ENCODE measurements at regions not wholly inside any gene's neighbourhood (a gene's known extent, or its start where the extent isn't known, plus 50 kb on each side); places are given as distances from the start of the nearest gene placed in this dataset.

DNA sequence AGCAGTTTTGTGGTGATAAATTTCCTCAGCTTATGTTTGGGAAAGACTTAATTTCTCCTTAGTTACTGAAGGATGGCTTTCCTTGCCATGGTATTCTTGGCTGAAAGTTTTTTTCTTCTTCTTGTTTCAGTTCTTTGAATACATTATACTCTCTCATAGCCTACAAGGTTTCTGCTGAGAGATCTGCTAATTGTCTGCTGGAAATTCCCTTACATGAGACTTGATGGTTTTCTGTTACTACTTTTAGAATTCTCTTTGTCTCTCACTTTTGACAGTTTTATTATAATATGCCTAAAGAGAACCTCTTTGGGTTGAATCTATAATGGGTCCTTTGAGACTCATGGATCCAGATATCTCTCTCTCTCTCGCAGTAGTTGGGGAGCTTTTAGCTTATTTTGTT, 693.6 kb downstream of the PRELID2 start:
- ChIA-PET POLR2A (no interaction called here), CTCF (no interaction called here)

DNA sequence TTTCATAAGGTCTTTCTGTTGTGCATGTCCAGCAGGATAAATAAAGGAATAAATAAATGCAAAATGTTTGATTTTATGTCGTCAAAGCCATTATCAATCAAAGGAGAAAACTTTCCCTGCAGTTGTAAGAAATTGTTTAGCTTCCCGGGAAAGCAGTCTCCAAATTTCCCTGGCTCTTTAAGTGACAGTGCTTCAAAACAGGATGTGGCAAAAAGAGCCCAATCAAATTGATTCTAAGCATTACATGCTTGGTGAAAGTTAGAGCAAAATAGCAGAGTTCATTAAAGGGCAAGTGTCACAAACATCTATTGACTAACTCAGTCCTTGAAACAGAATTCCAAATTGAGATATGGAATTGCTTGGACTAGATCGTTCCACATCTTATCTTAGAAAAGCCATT, 704.1 kb downstream of the PRELID2 start:
- CTCF ChIA-PET, result no interaction called here
- POLR2A ChIA-PET, result no interaction called here

DNA sequence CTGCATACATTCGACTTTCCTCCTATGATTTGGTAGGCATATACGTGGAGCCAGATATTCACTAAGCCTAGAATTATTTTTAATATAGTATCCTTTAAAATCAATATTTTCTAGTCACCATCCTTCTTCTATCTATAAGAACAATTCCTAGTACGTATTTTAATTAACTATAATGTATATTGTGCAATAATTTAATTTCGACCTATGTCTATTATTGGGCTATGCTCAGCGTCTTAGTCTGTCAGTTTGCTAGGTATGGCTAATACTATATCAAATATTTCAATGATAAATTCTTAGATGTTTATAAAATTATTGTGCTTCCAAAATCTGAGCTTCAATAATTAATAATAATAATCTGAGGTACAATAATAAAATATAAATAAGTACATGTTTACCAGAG, 705.3 kb downstream of the PRELID2 start:
- CTCF ChIA-PET, result no interaction called here
- POLR2A ChIA-PET, result no interaction called here

DNA sequence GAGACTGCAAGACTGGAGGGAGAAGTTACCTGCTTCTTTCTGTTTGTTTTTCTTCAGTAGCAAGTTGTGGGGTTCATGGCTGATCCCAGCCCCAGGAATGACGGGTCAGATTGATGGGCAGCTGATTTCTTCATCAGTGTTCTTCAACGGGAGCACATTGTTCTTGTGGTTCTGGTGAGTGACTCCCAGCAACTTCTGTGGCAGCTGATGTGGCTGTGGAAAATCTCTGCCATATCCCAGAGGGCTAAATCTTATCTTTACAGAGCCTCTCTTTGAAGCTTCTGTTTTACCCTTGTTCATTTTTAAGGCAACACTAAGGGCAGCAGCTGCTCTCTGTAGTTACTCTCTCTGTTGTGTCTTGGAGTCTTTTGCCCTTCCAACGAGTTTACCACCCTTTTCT, 710.3 kb downstream of the PRELID2 start:
- ChIA-PET POLR2A (no interaction called here), CTCF (no interaction called here)

DNA sequence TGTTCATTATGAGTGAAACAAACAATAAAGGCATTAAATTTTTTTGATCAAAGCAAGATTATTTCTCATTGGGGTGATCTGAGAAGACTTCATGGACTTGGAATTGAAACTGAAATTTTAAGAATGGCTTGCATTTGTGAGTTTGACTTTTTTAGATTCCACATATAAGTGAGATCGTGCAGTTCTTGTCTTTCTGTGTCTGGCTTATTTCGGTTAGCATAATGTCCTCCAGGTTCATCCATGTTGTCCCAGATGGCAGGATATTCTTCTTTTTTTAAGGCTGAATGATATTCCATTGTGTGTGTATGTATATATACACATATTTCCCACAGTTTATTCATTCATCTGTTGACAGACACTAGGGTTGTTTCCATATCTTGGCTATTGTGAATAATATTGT, 716.5 kb downstream of the PRELID2 start:
- ChIA-PET CTCF (no interaction called here), POLR2A (no interaction called here)

DNA sequence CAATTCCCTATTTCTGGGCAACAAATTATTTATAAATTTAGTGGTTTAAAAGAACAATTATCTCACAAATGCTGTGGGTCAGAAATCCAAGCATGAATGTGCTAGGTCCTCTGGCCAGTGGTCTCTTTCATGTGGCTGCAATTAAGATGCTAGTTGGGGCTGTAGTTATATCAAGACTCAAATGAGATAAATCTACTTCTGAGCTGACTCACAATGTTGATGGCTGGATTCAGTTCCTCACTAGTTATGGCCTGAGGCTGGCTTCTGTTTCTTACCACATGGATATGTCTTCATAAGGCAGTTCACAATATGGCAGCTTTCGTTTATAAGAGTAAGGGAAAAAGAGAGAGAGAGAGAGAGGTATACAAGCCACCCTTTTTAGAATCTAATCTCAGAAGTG, 717.0 kb downstream of the PRELID2 start:
- POLR2A ChIA-PET, result no interaction called here
- CTCF ChIA-PET, result no interaction called here

DNA sequence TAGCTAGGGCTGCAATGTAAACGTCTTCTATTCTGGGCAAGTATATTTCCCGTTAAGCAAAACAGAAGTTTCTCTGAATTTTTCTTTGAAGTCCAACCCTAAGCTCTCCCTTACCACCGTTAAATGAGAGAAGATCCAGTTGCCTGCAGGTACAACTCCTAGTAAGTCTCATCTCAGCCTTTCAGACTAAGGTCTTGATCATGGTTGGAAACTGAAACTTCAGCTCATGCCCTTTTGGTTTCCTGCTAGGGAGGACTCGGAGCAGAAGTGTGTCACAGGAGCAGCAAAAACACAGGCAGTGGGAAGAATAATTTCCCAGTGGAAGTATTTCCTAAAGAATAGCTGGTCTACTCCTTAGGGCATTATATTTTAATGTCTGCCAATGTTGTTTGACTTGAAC, 717.9 kb downstream of the PRELID2 start:
- ChIA-PET CTCF (no interaction called here), POLR2A (no interaction called here)

DNA sequence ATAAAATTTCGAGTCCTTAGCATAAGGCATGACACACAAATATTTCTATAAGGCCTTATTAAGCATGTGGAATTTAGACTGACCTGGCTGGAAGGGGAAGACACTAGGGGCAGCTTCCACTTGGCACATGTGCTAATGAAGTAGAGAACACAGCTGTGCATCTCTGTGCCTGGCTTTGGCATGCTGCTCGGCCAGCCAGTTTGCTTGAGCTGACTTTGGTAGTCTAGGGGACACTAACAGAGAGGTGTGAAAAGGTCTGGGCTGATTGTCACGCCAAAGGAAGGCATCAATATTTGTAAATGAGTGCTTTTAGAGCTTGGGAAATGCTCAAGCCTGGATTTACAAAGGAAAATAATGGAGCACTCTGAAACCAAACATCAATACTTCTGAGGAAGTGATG, 723.7 kb downstream of the PRELID2 start:
- CTCF ChIA-PET, result no interaction called here

DNA sequence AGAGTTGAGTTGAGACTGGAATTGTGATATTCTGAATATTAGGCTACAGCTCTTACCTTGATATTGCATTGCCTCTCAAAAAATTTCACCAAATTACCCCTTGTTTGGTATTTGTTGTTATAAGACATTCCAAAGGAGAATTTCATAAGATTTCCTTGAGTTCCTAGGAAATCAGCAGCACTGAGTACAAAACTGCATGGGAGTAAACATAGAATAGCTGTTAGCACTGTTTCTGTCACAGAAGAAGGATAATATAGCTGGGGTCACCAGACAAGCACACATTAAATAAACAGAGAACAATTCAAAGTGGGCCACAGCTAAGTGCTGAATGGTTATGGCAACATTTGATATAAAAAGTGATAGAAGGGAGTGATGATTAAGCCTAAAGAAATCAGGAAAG, 724.3 kb downstream of the PRELID2 start:
- CTCF ChIA-PET, result no interaction called here
- POLR2A ChIA-PET, result no interaction called here

More for the DNA sequence above, 723.7 kb downstream of the PRELID2 start:
- POLR2A ChIA-PET, result no interaction called here

DNA sequence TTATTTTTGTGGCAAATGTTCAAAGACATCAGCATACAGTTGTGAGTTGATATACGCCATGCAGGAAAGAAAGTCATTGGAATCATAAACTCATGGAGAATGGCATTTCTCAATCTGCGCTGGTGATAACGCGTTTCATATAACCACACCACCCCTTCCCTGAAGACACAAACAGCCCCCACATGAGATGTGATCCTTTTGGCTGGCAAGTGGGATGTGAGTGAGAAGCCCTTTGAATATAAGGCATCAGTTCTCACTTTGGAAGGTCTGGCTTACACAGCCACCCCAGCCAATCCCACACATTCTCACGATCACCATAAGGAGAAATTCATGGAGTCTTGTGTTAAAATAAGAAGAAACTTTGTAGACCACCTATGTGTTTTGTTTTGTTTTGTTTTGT, 725.0 kb downstream of the PRELID2 start:
- CTCF ChIA-PET, result no interaction called here
- POLR2A ChIA-PET, result no interaction called here

DNA sequence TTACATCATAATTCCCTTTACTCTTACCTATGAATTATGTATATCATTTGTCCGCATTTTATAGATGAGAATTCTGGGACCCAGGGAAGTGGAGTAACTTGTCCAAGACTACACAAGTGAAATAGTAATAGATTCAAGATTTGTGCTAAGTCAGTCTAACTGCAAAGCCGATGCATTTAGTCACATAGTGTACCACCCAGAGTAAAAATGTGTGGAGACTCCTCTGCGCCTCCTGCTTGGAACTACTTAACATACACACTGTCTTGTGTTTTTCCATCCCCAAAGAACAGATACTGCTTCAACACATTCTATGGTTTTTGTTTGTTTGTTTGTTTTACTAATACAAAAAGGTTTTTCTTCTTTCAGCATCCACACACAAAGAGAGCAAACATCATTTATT, 729.8 kb downstream of the PRELID2 start:
- ChIA-PET POLR2A (no interaction called here), CTCF (no interaction called here)

DNA sequence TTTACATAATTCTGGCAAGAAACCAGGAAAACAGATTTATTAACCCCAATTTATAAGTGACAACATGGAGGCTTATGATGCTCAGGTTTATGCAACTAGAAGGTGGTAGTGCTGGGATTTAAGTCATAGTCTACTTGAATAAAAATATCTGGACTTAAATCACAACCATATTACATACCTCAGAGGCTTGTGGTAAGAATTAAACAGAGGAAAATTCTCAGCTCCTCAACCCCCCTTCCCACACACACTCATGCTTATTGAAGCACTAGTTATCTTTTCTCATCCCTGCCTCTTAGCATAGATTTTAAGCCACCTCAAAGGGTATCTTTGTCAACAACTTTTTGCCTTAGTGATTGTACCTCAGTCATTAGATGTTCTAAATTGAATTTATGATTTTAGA, 731.0 kb downstream of the PRELID2 start:
- CTCF ChIA-PET, result no interaction called here
- POLR2A ChIA-PET, result no interaction called here

DNA sequence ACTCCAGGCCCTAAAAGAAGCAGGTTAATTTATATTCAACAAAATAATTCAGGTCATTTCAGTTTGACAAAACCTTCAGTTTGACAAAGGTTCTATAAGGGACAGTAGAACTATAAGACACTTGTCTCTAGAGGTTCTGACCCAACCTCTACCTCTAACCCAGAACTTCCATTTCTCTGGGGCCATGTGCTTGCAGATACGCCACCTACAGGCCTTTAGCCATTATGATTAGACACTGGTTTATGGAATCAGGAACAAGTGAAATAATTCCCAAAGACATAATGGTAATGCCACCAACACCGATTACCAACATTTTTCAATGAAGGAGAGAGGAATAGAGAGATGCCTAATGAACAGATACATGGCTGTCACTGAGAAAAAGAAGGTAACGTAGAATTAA, 733.9 kb downstream of the PRELID2 start:
- POLR2A ChIA-PET, result no interaction called here
- CTCF ChIA-PET, result no interaction called here

DNA sequence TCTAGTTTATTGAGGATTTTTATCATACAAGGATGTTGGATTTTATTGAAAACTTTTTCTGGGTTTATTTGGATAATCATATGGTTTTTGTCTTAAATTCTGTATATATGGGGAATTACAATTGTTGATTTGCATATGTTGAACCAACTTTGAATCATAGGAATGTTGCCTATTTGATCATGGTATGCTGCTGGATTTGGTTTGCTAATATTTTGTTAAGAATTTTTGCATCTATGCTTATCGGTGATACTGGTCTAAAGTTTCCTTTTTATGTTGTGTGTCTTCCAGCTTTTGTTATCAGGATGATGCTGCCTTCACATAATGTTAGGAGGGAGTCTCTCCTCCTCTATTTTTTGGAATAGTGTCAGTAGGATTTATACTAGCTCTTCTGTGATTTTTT, 745.0 kb downstream of the PRELID2 start:
- ChIA-PET CTCF (no interaction called here), POLR2A (no interaction called here)

DNA sequence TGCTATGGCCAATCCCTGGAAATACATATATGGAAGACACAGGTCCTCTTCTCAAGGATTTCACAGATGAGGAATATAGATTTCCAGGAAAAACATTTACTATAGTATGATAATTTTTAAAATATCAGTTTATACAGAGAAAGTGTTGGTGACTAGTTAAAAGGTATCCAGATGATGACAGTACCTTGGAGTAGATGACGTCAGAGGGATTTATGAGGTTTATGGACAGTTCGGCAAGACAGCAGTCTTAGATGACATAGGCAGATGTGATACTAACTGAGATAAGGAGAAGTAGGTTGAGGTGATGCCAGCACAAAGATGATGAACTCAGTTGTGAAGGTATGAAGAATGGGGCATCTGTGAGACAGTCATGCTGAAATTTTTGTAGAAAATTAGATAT, 750.3 kb downstream of the PRELID2 start:
- ChIA-PET CTCF (no interaction called here), POLR2A (no interaction called here)

DNA sequence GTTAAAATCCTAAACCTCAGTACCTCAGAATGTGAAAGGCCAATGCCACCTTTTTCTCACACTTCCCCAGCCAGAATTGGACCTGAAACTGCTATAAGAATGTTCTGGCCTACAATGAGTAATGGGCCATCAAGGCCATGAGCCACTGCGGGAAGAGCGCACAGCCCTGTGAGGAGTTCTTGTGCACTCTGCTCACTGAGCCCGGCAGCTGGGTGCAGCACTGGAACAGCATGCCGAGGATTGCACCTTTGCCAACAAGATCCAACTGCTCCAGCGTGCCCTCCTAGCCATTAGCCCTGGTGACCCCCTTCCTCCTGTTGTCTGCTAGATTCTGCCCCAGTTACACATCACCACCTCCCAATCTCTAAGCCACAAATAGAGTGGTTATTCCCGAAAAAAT, 758.1 kb downstream of the PRELID2 start:
- ChIA-PET POLR2A (no interaction called here), CTCF (no interaction called here)

DNA sequence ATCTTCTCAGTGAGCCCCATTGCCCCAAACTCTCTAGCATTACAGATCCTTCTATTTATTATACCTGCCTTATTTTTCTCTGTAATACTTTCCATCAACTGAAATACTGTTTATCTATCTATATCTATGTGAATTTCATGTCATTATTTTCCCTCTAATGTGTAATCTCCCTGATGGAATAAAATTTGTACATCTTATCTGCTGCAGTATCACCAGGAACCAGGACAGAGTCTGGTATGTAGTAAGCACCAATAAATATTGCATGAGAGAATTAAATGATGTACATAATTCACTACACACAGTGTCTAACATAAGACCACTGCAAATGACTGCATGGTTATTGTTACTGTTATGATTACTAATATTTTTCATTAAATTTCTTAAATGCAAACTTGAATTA, 759.1 kb downstream of the PRELID2 start:
- CTCF ChIA-PET, result no interaction called here
- POLR2A ChIA-PET, result no interaction called here

DNA sequence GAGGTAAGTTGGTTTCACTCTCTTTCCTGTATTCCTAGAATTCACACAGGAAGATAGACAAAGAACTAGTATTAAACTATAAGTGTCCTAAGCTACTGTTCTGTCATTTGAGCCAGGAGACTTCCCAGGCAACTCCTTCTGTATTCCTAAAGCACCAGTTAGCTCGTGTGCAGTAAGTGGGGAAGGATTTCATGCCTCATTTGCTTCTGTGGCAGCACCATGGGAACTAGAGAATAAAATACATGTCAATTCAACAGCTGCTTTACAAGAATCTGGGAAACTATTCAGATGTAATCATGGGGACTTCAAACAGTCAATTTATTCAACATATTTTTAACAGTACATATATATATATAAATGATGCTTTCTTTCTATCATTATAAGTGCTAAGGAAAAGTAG, 762.3 kb downstream of the PRELID2 start:
- POLR2A ChIA-PET, result no interaction called here
- CTCF ChIA-PET, result no interaction called here

DNA sequence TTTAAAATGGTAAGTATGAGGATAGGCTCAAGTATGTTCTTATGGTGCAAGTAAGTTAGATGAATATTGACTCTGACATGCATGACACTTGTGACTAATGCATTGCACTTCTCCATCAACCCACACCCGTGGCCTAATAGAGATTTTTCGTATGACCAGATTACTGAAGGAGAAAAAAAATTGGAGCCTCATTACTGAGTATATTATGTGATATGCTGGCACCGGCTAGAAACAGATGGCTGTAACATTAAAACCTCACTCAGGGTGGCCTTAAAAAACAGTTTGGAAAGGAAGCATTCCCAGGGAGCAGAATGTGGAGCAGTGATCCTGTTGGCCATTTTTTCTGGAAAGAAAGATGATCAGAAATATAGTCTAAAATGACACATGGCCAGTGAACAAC, 766.4 kb downstream of the PRELID2 start:
- CTCF ChIA-PET, result no interaction called here
- POLR2A ChIA-PET, result no interaction called here

DNA sequence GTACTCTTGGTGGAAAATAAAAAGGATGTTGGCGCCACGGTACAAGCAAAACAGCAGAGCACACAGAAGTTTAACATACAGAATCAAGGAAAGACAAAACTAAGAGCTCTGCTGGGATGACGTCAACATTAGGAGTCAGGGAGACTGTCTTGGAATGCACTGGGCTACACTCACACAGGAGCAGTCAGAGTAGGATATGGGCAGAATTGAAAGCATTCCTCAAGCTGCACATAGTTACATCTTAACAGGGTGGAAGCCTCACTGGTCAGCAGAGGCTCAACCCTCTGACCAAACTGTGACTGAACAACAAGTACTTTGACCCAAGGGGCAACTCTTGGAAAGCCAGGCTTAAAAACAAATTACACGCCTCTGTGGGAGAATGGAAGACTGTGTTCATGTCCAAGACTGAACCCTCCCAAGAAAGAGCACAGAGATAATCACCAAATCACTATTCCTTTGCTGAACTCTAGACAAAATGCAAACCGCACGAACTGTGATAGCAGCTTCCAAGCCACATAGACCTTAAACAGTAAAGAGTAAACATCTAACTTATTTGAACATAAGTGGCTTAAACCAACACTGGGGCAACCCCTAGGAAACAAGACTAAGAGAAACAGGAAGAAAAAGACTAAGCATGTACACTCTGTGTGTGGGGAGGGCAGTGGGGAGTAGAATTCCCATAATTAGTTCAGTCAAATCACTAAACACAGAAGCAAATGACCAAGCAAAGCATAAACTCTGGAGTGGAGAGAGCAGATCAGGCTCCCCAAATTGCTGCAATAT, 772.7 kb downstream of the PRELID2 start:
- POLR2A ChIA-PET, result no interaction called here
- CTCF ChIA-PET, result no interaction called here

DNA sequence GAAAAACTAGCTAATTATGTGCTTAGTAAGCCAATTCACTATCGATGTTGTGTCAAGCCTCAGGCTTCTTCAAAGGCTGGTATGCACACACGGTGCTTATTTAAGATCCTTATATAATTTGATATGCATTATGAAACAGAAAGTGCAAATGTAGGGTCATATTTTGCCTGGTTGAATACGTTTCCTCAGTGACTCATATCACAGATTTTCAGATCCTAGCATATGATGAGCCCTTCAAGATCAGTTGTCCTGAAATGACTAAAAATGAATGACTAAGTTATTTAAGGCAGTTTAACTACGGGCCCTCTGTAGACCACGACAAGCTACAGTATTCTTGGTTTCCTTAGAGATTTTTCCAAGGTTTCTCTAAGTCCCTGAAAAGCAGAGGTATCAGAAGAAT, 778.3 kb downstream of the PRELID2 start:
- POLR2A ChIA-PET, result no interaction called here
- CTCF ChIA-PET, result no interaction called here

DNA sequence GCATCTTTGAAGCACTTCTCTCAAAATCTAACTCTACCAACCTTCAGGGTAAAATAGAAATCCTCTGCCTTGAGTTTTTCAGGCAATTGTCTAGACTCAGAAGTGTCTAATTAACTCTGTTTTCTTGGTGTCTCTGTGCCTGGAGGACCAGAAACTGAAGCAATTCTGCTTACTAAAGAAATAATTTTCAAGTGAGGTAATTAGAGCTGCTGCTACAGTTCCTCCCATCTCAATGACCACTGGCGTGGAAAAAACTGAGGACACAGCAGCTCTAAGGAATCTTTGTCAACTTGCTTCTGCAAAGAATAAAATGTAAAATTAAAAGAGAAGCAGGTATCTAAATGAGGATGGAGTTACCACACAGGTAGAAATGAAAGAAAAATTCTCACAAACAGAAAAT, 785.0 kb downstream of the PRELID2 start:
- ChIA-PET POLR2A (no interaction called here), CTCF (no interaction called here)

DNA sequence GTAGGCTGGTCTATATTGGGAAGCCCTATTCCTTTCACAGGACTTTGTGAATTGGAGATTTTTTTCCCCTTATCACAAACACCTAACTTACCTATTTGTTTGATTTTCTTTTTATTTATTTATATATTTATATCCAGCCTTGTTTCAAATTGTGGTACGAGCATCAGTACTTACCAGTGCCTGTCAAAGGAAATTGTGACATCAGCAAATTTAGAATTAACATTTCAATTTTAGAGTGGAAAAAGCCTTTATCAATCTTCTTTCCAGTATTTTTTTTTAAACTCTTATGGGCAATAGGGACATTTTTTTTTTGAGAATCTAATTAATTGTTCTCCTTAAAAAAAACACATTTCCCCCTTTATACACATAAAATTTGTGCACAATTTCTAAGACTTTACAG, 790.2 kb downstream of the PRELID2 start:
- POLR2A ChIA-PET, result no interaction called here
- CTCF ChIA-PET, result no interaction called here

Measured in activated CD8-positive, alpha-beta memory T cell treated with anti-CD3 and anti-CD28 coated beads for 36 hours (primary cell).